Frontal cortex (tissue), 3 donors: ENCODE measurements at regions not wholly inside any gene's neighbourhood (a gene's known extent, or its start where the extent isn't known, plus 50 kb on each side); places are given as distances from the start of the nearest gene placed in this dataset.

Source experiments
- DNase-seq, 2 donors: peaks; one replicate each; pipeline ENCODE4 v3.0.0; 2012; ENCODE audit warnings: low spot score in 2 of 2
- FAIRE-seq: peaks from 2 replicates; lab custom pipeline; 2012; peaks lifted over from hg19 to GRCh38; lab: Jason Lieb, UNC
- donor health status: control.
- donor health status: control.
- donor health status: control.

DNA sequence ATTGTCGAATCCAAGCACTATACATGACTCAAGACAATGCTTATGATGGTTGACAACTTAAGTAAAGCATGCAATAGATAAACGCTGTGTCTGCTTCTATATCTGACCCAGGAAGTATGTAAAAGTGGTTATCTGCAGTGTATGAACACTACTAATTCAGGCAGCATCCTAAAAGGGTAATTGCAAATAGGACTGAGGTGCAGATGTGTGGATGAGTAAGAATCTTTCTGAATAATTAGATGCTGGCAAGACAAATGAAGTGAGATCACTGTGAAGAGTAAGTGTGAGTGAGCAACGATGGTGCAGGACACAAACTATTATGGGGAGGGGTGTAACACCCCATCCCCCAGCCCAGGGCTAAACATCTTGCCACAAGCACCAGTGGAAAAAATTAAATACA, 195.7 kb upstream of the CHRNA7 start:
- DNase-seq (no peak), FAIRE-seq (no peak)

DNA sequence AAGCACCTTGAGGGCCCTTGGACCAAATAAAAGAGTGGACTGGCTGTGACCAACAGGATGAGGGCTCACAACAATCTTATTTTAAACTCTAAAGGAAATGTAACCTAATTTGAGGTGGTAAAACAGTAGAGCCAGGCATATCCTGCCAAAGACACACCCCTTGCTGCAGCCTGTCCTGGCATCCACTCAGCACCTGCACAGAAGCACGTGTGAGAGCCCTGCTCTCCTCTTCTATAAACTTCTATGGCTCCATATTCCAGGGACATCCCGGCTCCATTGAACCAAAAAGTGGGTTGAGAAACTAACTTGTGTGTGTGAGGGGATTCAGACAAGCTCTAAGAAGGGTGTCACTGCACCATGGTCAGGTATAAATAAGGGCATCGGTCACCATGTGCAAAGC, 190.9 kb upstream of the CHRNA7 start:
- no peak for FAIRE-seq
- no peak for DNase-seq

DNA sequence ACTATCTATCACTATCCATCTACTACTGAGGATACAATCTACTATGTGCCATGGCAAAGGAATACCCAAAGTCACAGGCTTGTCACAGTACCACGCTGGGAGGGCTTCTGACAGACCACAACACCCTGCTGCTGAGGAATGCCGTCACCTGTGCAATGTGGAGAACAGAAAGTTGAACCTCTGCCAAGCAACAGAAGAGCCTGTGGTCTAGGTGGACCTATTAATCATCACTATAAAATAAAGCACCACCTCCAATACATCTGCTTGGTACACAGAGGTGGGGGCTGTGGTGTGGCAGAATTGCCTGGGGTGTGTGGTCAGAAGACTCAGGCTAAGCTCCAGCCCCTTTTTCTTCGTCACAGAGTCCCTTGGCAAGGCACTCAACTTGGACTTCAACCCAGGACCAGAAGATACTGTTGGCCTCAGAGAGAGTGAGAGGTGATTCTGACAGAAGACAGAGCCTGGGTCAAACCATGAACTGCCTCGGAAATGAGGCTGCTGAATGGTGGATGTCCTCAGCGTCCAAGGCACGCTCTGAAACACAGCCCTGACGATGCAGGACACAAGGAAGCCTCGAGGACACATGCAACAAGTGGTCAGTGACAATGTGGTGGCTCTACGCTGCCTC, 189.4 kb upstream of the CHRNA7 start:
- DNase-seq: no peak
- FAIRE-seq: no peak

DNA sequence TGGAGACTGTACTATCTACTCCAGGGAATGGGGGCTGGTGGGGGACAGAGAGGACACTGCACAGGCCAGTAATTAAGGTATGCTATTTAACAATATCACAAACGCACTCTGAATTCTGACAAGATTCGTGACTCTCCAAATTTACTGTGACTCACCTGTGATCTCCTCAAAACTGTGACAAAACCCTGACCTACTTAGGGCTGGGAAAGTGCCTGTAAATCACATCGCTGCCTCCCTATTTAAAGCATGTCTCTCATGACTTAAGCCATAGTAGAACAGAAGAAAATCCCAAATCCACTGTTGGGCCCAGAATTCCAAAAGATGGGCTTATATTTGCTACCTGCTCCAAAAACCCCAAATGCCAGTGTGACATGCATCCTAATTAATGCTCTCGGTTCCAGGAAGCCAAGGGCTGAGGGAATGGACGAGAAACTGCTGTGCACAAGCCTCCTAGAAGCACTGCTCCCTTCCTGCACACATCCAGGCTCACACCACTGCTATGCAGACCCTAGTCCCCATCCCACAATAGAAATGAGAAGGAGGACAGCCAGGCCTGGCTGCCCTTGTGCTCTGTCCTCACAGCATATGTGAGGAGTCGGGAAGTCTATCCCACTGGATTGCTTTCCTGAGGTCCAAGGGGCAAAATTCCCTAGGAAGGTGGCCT, 187.7 kb upstream of the CHRNA7 start:
- FAIRE-seq: no peak
- no peak for DNase-seq

DNA sequence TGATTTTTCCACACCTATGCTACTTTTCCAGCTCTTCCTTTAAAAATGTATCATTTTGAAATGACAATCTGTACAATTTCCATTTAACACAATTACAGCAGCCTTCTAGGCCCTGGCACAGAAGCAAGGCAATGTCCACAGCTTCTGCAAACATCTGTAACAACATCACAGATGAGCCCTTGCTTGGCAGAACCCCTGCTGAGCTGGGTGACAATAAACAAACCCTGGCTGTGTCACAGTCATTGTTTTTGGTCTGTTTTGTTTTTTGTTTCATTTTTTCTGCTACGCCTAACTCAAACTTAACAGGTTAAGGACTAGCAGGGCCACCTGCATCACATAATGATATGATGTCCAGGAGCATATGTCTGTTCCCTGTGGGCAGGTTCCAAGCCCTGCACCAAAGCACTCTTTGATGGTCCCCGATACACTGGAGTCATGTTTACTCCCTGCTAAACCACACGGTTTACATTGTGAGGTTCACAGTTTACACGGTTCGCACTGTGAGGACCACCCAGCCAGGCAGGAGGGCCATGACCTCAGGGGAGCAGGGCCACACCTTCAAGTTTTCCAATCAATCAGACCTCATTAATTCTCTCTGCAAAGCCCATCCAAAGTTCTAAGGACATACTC, 186.8 kb upstream of the CHRNA7 start:
- DNase-seq (peak in 1 of 2 donors; percentile 24), FAIRE-seq (peak; percentile 86)

DNA sequence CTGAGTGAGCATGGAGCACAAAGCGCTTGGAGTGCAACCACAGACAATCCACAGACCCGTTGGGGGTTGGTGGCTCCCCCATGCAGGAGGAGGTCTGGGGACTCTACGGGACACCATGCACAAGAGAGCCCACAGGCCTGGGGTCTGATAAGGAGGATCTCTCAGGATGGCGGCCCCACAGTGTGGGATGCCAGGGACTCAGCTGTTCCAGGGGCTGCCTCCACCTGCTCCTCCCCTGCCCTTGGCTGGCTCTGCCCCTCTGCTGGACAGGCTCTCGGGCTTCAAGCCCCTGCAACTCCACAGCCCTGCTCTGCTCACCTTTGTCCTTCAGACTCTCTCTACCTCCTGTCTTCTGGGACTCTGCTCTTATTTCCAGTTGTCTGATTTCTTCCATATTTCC, 184.5 kb upstream of the CHRNA7 start:
- no peak for FAIRE-seq
- no peak for DNase-seq

DNA sequence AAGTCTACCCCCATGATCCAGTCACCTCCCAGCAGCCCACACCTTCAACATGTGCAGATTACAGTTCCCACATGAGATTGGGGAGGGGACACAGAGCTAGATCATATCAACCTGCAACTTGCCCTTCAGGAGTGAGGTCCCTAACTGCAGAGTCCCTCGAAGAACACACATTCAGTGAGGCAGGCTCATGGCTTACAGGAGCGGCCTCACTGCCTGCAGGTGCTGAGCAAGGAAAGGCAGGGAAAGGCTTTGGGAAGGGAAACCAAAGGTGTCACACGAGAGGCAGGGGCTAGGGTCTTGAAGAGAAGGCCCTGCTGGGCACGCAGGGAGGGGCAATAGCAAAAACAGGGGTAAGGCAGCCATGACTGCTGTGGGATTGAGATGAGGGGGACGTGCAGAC, 182.4 kb upstream of the CHRNA7 start:
- DNase-seq: no peak
- no peak for FAIRE-seq

DNA sequence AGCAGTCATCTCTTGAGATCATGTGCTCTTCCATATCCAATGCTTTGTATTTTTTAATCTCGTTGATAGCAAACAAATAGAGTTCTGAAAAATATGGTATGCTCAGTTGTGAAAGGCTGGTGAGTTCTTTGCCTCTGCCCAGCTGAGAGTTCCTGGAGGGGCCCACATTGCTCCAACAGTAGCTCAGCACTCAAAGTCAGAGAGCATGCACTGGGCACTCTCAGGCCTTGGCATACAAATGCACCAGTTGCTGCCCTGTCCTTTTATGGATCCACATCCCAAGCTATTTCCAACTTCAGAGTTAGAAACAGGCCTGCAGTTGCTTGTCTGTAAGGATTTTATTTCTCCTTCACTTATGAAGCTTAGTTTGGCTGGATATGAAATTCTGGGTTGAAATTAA, 181.7 kb upstream of the CHRNA7 start:
- no peak for DNase-seq
- no peak for FAIRE-seq

DNA sequence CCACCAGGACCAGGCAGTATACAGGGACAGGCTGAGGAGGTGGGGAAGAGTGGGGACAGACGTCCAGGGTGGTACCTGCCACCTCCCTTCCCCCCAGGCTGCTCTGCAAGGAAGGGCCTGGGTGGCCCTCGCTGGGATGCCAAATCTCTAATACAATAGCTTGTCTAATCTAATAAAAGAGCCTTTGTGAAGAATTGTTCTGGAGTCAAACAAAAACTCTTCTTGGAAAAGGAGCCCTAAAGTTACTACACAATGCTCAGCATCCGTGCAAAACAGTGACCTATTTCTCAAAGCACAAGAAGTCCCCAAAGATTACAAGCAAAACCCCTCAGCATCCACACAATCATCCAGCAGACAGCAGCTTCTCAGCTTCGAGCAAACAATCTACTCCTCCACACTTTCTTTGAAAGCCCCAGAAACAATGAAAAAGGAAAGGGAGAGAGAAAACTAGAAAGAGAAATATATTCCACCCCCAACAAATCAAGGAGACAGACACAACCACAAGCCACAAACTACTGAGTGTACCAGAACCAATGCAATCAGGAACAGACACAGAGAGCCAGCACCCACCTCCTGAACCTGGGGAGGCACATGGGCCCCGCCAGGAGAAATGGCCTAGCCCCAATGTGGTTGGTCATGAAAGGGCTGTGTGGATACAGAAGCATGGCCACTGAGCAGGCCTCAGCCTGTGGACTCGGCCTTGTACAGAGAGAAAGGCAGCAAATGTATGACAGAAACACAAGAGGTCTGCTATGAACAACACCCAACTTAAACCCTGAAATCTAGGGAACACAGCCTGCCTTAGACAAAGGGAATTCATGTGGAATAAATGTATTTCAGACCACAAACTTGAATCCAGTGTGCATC, 177.1 kb upstream of the CHRNA7 start:
- FAIRE-seq (no peak), DNase-seq (no peak)

DNA sequence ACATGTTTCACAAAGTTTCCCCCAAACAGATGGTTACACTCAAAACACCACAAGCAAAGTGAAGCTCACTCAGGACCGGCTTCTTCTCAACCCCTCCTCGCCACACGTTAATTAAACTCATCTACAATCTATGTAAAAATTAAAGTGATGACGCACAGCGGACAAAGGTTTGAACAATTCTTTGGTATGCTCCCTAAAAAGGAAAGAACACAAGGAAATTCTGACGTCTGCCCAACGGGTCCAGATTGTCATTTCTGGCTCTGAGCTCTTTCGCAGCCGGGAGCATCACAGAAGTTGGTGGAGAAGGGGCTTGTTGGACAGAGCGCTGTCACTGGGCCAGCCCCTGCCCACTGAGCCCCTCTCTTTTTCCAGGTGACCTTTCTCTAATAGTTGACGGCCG, 173.7 kb upstream of the CHRNA7 start:
- FAIRE-seq (no peak), DNase-seq (no peak)

DNA sequence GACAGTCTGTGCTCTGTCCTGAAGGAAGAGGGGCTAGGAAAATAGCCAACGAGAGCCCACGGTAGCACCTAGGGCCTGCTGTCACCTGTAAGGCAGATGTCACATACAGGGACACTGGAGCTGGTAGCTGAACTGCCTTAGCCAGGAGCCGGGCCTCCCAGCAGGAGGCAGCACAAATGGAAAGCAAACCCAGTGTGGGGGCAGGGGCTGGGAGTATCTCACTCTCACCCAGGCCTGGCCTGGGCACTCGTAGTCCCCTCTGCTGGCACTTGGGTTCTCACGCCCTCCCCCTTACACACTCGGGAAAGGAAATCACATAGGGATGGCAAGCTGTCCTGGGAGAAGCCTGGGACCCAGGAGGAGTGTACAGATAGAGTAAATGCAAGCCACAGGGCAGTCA, 173.1 kb upstream of the CHRNA7 start:
- no peak for FAIRE-seq
- DNase-seq: no peak

DNA sequence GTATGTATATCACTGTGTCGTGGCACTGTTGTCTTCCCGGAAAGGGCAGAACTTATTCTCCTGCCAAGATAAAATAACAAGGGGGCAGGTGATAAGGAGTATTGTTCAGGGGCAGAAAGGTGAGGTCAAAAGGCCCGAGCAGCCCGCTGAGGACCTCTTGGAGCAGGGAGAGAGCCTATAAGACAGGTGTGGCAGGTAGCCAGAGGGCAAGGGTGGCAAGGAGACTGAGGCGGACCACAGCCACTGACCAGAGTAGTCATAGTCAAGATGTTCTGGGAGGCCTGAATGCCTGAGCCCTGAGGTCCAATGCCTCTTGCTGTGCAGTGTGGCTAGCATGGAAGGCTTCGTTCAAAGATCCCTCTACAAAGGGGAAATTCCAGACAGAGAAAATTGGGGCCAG, 172.3 kb upstream of the CHRNA7 start:
- FAIRE-seq: no peak
- DNase-seq: no peak

DNA sequence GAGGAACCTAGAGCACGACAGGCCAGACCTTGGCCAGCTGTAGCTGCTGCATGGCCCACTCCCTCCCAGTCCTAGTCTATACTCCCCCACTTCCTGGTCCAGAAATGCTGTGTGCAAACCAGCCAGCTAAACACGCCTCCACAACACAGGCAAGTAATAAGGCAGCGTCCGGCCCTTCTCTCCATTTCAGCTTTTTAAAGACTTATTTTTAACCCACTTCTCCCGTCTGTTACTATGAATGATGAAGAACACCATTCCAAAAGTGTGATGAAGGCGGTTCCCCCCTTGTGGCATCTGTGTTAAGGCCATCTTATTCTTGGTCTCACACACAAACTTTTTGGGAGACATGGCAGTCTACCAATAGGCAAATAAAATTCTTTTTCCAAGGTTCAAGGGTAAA, 164.1 kb upstream of the CHRNA7 start:
- no peak for FAIRE-seq

DNA sequence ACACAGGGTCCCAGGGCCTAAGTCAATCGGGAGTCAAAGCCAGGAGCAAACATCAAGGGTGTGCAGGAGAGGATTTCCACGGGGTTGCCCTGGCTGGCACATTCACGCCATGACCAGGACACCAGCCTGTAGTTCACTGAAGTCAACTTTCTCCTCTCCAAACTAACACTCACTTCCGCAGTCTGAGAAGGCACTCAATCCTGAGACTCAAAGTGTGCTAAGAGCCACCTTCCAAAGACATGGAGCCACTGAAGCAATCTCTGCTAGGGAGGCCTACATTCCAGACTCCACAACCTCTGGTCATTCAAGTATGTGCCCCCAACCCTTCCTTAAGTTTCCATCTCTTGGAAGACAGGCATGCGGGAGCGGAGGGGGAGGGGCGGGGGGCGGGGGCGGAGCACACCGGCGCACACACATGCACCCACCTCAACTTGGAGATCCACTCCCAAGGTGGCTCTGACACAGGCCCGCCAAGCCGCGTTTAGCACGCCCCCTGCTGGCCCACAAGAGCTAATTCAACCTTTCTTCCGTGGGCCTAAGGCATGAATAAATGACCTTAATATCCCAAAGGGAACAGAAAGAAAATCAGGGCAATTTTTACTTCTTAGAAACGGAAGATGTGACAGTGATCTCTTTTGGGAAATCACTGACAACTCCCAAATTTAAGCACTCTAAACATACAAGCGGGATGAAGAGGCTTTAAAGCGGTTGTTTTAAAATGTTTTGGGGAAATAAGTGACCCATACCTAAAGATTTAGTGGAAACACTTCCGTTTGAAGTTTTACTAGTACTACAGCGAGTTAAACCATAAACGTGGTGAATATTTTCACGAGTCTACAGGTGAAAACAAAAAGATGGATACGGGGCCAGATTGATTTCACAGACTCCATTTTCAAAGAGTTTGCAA, 162.5 kb upstream of the CHRNA7 start:
- peak; percentile 35 to 50 for DNase-seq

More for the DNA sequence above, 164.1 kb upstream of the CHRNA7 start:
- no peak for DNase-seq

DNA sequence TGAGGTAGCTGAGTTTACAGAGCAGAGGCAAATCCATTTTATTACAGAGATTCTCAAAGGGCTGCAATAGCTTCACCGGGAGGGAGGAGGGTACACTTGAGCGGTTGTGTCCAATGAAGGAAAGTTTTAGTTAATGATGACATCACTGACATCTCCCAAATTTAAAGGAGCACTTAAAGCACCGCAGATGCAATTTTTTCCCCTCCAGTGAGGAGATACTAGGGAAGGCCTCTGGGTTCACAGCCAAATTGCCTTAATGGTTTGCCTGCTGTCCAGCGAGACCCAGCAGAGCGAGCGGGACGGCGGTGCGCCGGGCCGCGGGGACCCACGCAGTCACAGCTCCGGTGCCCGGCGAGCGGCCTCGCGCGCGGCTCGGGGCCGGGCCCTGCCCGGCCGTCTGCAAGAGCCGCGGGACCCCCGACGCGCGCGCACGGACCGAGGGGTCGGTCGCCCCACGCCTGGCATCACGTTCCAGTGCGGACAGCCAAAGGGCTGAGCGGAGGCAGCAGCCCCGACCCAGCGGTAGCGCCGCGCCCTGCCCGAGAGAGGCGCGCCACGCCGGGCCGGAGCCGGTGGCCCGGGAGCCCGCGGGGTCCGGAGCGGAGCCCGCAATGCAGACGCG, 160.5 kb upstream of the CHRNA7 start:
- FAIRE-seq (no peak), DNase-seq (peak; percentile 16 to 36)

More for the DNA sequence above, 162.5 kb upstream of the CHRNA7 start:
- no peak for FAIRE-seq

DNA sequence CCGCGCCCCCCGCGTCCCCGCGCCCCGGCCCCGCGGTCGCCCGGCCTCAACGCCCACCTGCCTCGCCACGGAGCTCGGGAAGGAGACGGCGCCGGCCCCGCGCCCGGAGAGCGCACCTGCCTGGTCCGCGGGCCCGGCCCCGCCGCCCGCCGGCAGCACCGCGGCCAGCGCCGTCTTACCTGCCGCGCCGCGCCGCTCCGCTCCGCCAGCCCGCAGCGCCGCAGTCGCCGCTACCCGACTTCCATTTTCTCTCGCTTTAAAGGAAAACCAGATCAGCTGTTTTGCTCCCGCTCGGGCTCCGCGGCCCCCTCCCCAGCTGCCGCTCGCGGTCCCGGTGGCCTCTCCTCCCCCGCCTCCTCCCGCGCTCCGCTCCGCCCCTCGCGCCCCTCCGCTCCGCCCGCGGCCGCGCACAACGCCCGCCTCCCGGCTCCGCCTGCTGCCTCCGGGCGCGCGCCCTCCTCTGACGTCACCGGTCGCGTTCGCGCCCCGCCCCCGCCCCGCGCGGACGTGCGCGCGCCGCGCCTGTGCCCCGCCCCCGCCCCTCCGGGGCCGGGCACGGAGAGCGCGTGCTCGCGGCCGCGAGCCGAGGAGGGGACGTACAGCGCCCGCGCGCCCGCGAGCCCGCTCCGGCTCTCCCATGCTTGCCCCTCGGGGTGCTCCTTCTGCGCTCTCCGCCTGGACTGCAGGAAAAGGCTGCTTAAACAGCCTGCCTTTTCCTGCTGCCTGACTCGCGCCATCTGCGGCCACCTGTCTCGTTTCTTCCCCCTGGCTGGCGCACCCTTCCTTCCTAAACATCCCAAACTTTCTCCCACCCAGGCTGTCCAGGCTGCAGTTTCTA, 159.8 kb upstream of the CHRNA7 start, which contains the start of gene OTUD7A:
Gene OTUD7A (minus strand): TSS at position 346 of the 838 bp plus-strand sequence.
- DNase-seq: peak; percentile 93 to 96
- no peak for FAIRE-seq

DNA sequence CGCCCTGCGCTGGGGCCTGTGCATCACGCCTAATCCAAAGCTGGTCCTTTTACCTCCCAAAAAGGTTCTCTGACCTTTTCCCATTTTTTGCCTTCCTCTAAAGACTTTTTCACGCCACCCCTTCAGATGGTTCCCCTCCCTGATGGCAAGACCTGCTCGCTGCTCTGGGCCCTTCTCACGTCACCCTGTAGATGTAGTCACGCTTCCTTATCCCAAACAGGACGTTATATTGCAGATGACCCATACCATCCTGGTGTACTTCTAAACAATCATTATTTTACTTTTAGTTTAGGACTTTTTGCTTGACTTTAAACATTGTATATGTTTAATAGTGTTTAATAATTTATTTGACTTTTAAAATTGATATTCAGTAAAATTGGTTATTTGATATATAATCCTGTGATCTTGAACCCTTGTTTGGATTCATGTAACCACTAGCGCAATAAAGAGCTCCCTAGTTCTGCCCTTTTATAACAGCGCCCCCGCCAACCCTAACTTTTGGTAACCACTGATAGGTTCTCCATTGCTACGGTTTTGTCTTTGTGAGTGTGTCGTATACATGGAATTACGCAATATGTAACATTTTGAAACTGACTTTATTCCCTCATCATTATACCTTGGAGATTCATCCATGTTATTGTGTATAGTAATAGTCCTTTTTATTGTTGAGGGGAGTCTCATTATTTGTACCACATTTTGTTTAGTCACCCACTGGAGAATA, 159.0 kb upstream of the CHRNA7 start:
- FAIRE-seq: no peak
- no peak for DNase-seq
